Gastrocnemius medialis (tissue), 4 donors: ENCODE measurements at regions not wholly inside any gene's neighbourhood (a gene's known extent, or its start where the extent isn't known, plus 50 kb on each side); places are given as distances from the start of the nearest gene placed in this dataset.

Experiments used
- CTCF ChIP-seq, 5 experiments: fragments of 450-650 bp in 3 of 5; fragments of 200-600 bp in 2 of 5; sonication (generic) in 2 of 5; IDR thresholded peaks in 4 of 5; conservative IDR thresholded peaks in 1 of 5; 1 replicate in 4 of 5; 2 replicates in 1 of 5; pipeline ENCODE4 v1.5.1; 2016 to 2019; ENCODE audit warnings: antibody characterized with exemption in 5 of 5, mild to moderate bottlenecking in 3 of 5, moderate library complexity in 3 of 5
- POLR2A ChIP-seq, 2 donors: fragments of 450-650 bp; IDR thresholded peaks; one replicate each; pipeline ENCODE4 v1.6.1; 2017; ENCODE audit warnings: antibody characterized with exemption in 2 of 2, mild to moderate bottlenecking in 2 of 2, moderate library complexity in 2 of 2

GRCh38 chr4:151850791-151851213 lies 90.0 kb upstream of the GATB start:
- no peak for TF ChIP-seq CTCF (IDR thresholded peaks at IDR 0.05 in 4 of 5, conservative IDR thresholded peaks at IDR 0.05 in 1 of 5)
- no peak for TF ChIP-seq POLR2A (IDR thresholded peaks at IDR 0.05)
